GM18508 (cell line): ENCODE measurements at regions not wholly inside any gene's neighbourhood (a gene's known extent, or its start where the extent isn't known, plus 50 kb on each side); places are given as distances from the start of the nearest gene placed in this dataset.

Experiments used
- ATAC-seq: cut with Tn5 transposase; IDR thresholded peaks from one replicate; pipeline ENCODE4 v1.9.1; 2021; ENCODE audit warnings: moderate number of reproducible peaks; ENCODE audit not compliant: insufficient read depth, unreplicated experiment

- ATAC-seq = no peak
Observed at GRCh38 chr18:78856569-78857313, 122.9 kb upstream of the SALL3 start.

- ATAC-seq = no peak
Observed at GRCh38 chr18:78857314-78858150, 122.1 kb upstream of the SALL3 start.

GRCh38 chr18:78859686-78860085 lies 119.9 kb upstream of the SALL3 start:
- ATAC-seq = no peak

- no peak for ATAC-seq
Observed at GRCh38 chr18:78860117-78860516, 119.5 kb upstream of the SALL3 start.

- ATAC-seq = no peak
Observed at GRCh38 chr18:78861116-78861515, 118.5 kb upstream of the SALL3 start.

GRCh38 chr18:78861706-78862105 lies 117.9 kb upstream of the SALL3 start:
- no peak for ATAC-seq

GRCh38 chr18:78862395-78862794 lies 117.2 kb upstream of the SALL3 start:
- no peak for ATAC-seq

GRCh38 chr18:78865056-78865598 lies 114.5 kb upstream of the SALL3 start:
- no peak for ATAC-seq

GRCh38 chr18:78865771-78866310 lies 113.8 kb upstream of the SALL3 start:
- ATAC-seq = no peak

GRCh38 chr18:78867131-78867530 lies 112.5 kb upstream of the SALL3 start:
- no peak for ATAC-seq

- no peak for ATAC-seq
Observed at GRCh38 chr18:78868330-78869316, 111.0 kb upstream of the SALL3 start.

GRCh38 chr18:78871618-78872017 lies 108.0 kb upstream of the SALL3 start:
- no peak for ATAC-seq

- ATAC-seq = no peak
Observed at GRCh38 chr18:78873926-78874500, 105.6 kb upstream of the SALL3 start.

- ATAC-seq = no peak
Observed at GRCh38 chr18:78875016-78875777, 104.4 kb upstream of the SALL3 start.

GRCh38 chr18:78875778-78876650 lies 103.6 kb upstream of the SALL3 start:
- ATAC-seq = no peak

- ATAC-seq = no peak
Observed at GRCh38 chr18:78876868-78877267, 102.8 kb upstream of the SALL3 start.

- ATAC-seq = no peak
Observed at GRCh38 chr18:78878335-78878734, 101.3 kb upstream of the SALL3 start.
